ENCODE measurements at regions not wholly inside any gene's neighbourhood (a gene's known extent, or its start where the extent isn't known, plus 50 kb on each side); places are given as distances from the start of the nearest gene placed in this dataset.

DNA sequence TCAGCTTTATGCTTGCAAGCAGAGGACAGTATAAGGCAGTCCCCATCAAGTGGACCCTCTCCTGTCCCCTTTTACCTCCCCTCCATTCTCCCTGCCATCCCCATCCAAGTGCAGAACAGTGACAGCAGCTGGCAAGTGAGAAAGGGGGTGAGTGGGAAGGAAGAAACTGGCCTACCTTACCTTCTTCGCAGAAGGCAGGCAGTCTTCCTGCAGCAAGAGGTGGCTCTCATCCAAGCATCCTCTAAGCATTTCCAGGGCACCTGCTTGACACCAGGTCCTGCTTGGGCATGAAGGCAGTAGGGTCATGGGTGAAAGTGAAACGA lies 77.3 kb upstream of the SH3PXD2B start:
- ChIA-PET POLR2A (no interaction called here), CTCF (interaction anchor here (0.7 to 1.4 kb wide), 3 partner anchors 10 to 166 kb away, joined by 3 to 4 read pairs (median 3); no protein-coding TSS in a partner anchor)
- DNase-seq (ENCODE audit: extremely low spot score), result peak; percentile 8
- TF ChIP-seq, protein P1, sequence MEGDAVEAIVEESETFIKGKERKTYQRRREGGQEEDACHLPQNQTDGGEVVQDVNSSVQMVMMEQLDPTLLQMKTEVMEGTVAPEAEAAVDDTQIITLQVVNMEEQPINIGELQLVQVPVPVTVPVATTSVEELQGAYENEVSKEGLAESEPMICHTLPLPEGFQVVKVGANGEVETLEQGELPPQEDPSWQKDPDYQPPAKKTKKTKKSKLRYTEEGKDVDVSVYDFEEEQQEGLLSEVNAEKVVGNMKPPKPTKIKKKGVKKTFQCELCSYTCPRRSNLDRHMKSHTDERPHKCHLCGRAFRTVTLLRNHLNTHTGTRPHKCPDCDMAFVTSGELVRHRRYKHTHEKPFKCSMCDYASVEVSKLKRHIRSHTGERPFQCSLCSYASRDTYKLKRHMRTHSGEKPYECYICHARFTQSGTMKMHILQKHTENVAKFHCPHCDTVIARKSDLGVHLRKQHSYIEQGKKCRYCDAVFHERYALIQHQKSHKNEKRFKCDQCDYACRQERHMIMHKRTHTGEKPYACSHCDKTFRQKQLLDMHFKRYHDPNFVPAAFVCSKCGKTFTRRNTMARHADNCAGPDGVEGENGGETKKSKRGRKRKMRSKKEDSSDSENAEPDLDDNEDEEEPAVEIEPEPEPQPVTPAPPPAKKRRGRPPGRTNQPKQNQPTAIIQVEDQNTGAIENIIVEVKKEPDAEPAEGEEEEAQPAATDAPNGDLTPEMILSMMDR (IDR thresholded peaks at IDR 0.05; ENCODE audit: control extremely low read depth, extremely low read depth, low read depth, missing control alignments), result no peak

DNA sequence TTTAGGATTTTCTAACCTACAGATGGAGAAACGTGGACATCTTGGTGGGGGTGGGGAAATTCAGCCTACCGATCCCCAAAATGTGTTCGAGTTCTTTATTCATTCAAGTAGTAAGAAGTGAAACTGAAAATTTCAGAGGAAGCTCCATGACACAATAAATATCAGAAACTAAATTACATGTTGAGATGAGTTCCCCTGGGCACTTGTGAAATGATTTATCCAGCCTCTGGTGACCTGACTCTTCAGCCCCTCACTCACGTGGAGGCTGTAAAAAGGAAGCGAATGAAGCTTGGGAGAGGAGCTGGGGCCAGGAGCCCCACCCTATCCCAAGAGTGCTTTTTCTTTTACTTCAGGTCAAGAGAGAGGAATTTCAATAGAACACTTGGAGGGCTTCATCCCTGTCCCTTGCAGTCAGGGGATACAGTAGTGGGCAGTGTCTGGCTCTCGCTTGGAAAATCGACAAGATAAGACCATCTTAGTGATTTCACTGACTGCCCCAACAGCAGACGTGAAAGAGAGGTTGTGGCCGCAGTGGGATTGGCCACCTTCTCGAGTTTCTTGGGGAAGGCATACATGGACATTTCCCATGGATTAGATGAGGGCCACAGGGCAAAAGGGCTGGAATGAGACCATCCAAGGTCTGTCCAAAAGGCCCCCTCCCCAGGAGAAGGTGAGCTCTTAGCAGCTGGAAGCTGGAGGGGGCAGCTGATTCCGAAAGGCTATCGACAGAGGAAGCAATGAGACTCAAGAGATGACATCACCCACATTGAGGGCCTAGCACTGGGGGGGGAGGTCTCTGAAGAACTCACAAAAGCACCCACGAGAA lies 76.8 kb upstream of the SH3PXD2B start:
- DNase-seq (ENCODE audit: extremely low spot score), result peak; percentile 26
- CTCF ChIA-PET, result interaction anchor here (1.4 kb wide), 1 partner anchor 11 kb away, joined by 3 read pairs; no protein-coding TSS in a partner anchor
- POLR2A ChIA-PET, result no interaction called here
- TF ChIP-seq, protein P1 (IDR thresholded peaks at IDR 0.05; ENCODE audit: control extremely low read depth, extremely low read depth, low read depth, missing control alignments), result no peak

DNA sequence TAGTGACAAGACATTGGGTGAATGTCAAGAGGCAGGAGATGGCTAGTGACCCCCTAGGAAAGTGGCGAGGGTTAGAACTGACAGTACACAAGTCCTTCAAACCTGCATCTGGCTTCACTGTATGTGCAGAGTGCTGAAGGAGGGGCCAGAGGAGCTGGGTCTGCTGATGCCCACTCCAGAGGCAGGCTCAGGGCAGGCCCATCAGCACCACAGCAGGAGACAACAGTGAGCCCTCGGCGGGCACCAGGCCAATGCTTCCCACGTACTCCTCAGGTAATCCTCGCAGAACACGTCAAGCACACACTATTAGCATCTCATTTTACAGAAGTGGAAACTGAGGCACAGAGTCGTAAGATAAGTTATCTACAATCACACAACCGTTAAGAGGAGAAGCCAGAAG lies 76.1 kb upstream of the SH3PXD2B start:
- CTCF ChIA-PET, result no interaction called here

DNA sequence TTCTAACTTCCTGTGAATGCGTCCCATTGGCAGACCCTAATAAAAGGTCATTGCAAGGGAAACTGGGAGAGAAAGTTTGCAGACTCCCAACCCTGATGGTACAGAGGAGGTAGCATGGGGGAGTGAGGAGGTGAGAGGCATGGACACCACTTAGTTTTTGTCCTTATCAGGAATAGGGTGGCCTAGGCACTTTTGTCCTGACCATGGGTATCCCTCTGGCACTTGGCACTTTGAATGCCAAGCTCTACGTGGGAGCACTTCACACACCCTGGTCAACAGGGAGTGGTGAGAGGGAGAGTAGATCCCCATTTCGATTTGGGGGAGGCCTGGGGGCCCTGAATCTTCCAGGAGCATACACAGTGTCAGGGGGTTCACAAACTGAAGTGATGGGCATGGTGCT lies 75.6 kb upstream of the SH3PXD2B start:
- DNase-seq (ENCODE audit: extremely low spot score), result peak; percentile 2
- ChIA-PET CTCF (no interaction called here), POLR2A (no interaction called here)
- TF ChIP-seq, protein P1 (IDR thresholded peaks at IDR 0.05; ENCODE audit: control extremely low read depth, extremely low read depth, low read depth, missing control alignments), result no peak

More for the DNA sequence above, 76.1 kb upstream of the SH3PXD2B start:
- DNase-seq (ENCODE audit: extremely low spot score), result peak; percentile 9
- POLR2A ChIA-PET, result no interaction called here
- TF ChIP-seq, protein P1 (IDR thresholded peaks at IDR 0.05; ENCODE audit: control extremely low read depth, extremely low read depth, low read depth, missing control alignments), result no peak

DNA sequence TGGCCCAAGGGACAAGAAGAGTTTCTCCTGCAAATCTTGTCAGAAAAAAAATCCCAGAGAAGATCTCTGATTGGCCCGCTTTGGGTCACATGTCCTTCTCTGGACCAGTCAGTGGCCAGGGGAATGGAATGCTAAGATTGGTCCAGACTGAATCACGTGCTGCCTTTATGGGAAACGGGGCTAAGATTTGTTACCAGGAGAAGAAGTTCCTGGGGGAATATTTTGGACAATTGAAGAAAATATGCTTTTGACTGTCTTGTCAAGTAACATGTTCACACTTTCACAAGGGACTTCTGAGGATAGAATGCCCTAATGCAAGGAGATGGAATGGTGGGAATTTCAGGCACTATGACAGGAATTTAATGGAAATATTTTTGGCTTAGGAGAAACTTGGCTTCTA lies 74.1 kb upstream of the SH3PXD2B start:
- POLR2A ChIA-PET, result no interaction called here
- DNase-seq (ENCODE audit: extremely low spot score), result peak; percentile 4
- CTCF ChIA-PET, result no interaction called here
- TF ChIP-seq, protein P1 (IDR thresholded peaks at IDR 0.05; ENCODE audit: control extremely low read depth, extremely low read depth, low read depth, missing control alignments), result no peak

DNA sequence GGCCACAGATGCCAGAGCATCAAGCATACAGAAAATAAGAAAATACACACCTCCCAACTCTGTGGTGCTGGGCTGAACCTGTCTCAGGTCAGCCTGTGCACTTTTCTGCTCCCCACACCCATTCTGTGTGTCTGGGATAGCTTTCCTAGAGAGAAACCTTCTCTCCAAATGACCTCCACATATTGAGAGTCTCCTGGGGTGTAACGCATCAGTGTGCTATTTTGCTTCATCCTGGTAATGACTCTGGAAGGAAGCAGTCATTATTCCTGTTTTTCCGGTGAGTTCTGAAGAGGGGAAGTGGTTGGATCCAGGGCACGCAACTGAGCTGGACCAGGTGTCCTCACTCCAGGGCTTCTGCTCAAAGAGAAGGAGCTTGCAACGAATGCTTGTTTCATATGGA lies 73.2 kb upstream of the SH3PXD2B start:
- TF ChIP-seq, protein P1 (IDR thresholded peaks at IDR 0.05; ENCODE audit: control extremely low read depth, extremely low read depth, low read depth, missing control alignments), result no peak
- DNase-seq (ENCODE audit: extremely low spot score), result peak; percentile 3
- ChIA-PET POLR2A (no interaction called here), CTCF (no interaction called here)

All from GM10248 (cell line).